DND-41 (cell line): ENCODE measurements at regions not wholly inside any gene's neighbourhood (a gene's known extent, or its start where the extent isn't known, plus 50 kb on each side); places are given as distances from the start of the nearest gene placed in this dataset.

Experiments used
- ATAC-seq: fragments of 200-7000 bp; cut with Tn5 transposase; 3 replicates; pipeline ENCODE4 v1.9.1; 2021; ENCODE audit warnings: low read depth; ENCODE audit not compliant: insufficient read depth
- DNase-seq: peaks from one replicate; pipeline ENCODE4 v3.0.0-alpha.2; 2020
- H2AFZ ChIP-seq: 2 replicates; pipeline ENCODE4 v1.6.0; 2012; ENCODE audit warnings: low read depth, low read length
- H3K27ac ChIP-seq: 2 replicates; pipeline ENCODE4 v1.5.1; 2012; ENCODE audit warnings: low read length, inconsistent platforms
- H3K27me3 ChIP-seq: fragments of 200-600 bp; sonication (generic); 2 replicates; pipeline ENCODE4 v1.6.0; 2012; ENCODE audit warnings: low read length, mild to moderate bottlenecking, inconsistent platforms; ENCODE audit not compliant: insufficient read depth, poor library complexity
- H3K36me3 ChIP-seq: 2 replicates; pipeline ENCODE4 v1.5.1; 2012; ENCODE audit warnings: low read length, inconsistent platforms; ENCODE audit not compliant: insufficient read depth
- H3K4me1 ChIP-seq: 2 replicates; pipeline ENCODE4 v1.5.1; 2012; ENCODE audit warnings: mild to moderate bottlenecking, low read length; ENCODE audit not compliant: insufficient read depth
- H3K4me2 ChIP-seq: 2 replicates; pipeline ENCODE4 v1.6.0; 2012; ENCODE audit warnings: mild to moderate bottlenecking, moderate library complexity, low read length, inconsistent platforms; ENCODE audit not compliant: insufficient read depth
- H3K4me3 ChIP-seq, 2 experiments: fragments of 200-600 bp in 1 of 2; shearing (Covaris generic) in 1 of 2; 2 replicates each; pipeline ENCODE4 v1.5.1; 2012 to 2016; ENCODE audit warnings: inconsistent platforms in 2 of 2, low read length in 2 of 2, mild to moderate bottlenecking in 2 of 2, low read depth in 1 of 2, moderate library complexity in 1 of 2
- H3K79me2 ChIP-seq: 2 replicates; pipeline ENCODE4 v1.6.0; 2012; ENCODE audit warnings: low read length, inconsistent platforms; ENCODE audit not compliant: insufficient read depth
- H3K9ac ChIP-seq: 2 replicates; pipeline ENCODE4 v1.6.0; 2012; ENCODE audit warnings: low read depth, mild to moderate bottlenecking, inconsistent platforms, low read length, moderate library complexity
- H3K9me3 ChIP-seq: 2 replicates; pipeline ENCODE4 v1.5.1; 2012; ENCODE audit warnings: low read length, moderate library complexity, mild to moderate bottlenecking, inconsistent platforms; ENCODE audit not compliant: insufficient read depth, severe bottlenecking
- H4K20me1 ChIP-seq: 2 replicates; pipeline ENCODE4 v1.6.0; 2012; ENCODE audit warnings: low read length; ENCODE audit not compliant: insufficient read depth
- CTCF ChIP-seq: IDR thresholded peaks from 2 replicates; pipeline ENCODE4 v1.5.1; 2012; ENCODE audit warnings: borderline replicate concordance, low read length, moderate library complexity, mild to moderate bottlenecking; ENCODE audit not compliant: poor library complexity, severe bottlenecking; ENCODE audit errors: extremely low read depth
- EZH2 ChIP-seq: IDR thresholded peaks from 3 replicates; pipeline ENCODE4 v1.6.1; 2012; ENCODE audit warnings: borderline replicate concordance, low read depth, mild to moderate bottlenecking, moderate library complexity, low read length, inconsistent platforms; ENCODE audit not compliant: severe bottlenecking

GRCh38 chr4:100130964-100131363, 59.3 kb downstream of the DDIT4L start:
- Histone ChIP-seq H3K36me3 (no peaks in the 10 kb centered on the region), H4K20me1 (no peaks in the 10 kb centered on the region), H3K27ac (no peak overlapping the region), H3K79me2 (no peaks in the 10 kb centered on the region), H3K4me2 (no peak overlapping the region), H2AFZ (no peak overlapping the region), H3K9me3 (no peaks in the 10 kb centered on the region), H3K4me3 (no peak overlapping the region), H3K27me3 (no peaks in the 10 kb centered on the region), H3K9ac (no peak overlapping the region), H3K4me1 (no peaks in the 10 kb centered on the region)
- ATAC-seq: no peak
- TF ChIP-seq EZH2 (no peak), CTCF (no peak)
- no peak for DNase-seq

- H3K4me3 ChIP-seq: no peak overlapping the region
- H3K9ac ChIP-seq: no peak overlapping the region
- H3K4me1 ChIP-seq: no peaks in the 10 kb centered on the region
- no peaks in the 10 kb centered on the region for H3K79me2 ChIP-seq
- ATAC-seq (no peak), DNase-seq (no peak)
- H3K4me2 ChIP-seq: no peak overlapping the region
- no peaks in the 10 kb centered on the region for H3K27me3 ChIP-seq
- H3K9me3 ChIP-seq: no peaks in the 10 kb centered on the region
- no peaks in the 10 kb centered on the region for H3K36me3 ChIP-seq
- no peak for TF ChIP-seq CTCF
- no peak overlapping the region for H2AFZ ChIP-seq
- H4K20me1 ChIP-seq: no peaks in the 10 kb centered on the region
- H3K27ac ChIP-seq: no peak overlapping the region
Observed at GRCh38 chr4:100130491-100130890, 59.8 kb downstream of the DDIT4L start.

- no peaks in the 10 kb centered on the region for H3K4me1 ChIP-seq
- H3K27ac ChIP-seq: no peak overlapping the region
- no peaks in the 10 kb centered on the region for H4K20me1 ChIP-seq
- DNase-seq (no peak), ATAC-seq (no peak)
- H3K4me3 ChIP-seq: no peak overlapping the region
- peaks cover 3% of the 10 kb centered on the region for H3K9me3 ChIP-seq
- TF ChIP-seq EZH2 (no peak), CTCF (no peak)
- no peak overlapping the region for H2AFZ ChIP-seq
- no peak overlapping the region for H3K9ac ChIP-seq
- no peaks in the 10 kb centered on the region for H3K79me2 ChIP-seq
- no peaks in the 10 kb centered on the region for H3K27me3 ChIP-seq
- no peaks in the 10 kb centered on the region for H3K36me3 ChIP-seq
- H3K4me2 ChIP-seq: no peak overlapping the region
Observed at GRCh38 chr4:100129774-100130173, 60.5 kb downstream of the DDIT4L start.

DNA sequence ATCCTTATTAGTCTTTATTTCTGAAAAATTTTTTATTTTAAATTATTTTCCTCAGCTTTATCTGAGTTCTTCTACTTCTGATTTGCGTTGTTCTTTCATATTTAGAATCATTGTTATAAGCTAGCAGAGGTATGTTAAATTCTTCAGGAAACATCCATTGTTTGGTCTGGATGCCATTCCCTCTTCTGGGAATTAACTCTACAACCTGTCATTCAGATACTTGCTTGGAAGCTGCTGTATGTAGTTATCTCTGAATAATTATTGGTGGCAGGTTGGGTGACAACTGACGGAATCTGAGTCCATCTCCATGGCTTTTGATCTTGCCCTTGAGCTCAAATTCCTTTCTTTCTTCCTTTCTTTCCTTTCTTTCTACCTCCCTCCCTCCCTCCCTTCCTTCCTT, 61.9 kb downstream of the DDIT4L start:
- no peaks in the 10 kb centered on the region for H3K79me2 ChIP-seq

More for the DNA sequence above, 61.9 kb downstream of the DDIT4L start:
- no peaks in the 10 kb centered on the region for H3K4me1 ChIP-seq
- ATAC-seq (no peak), DNase-seq (no peak)
- H3K36me3 ChIP-seq: no peaks in the 10 kb centered on the region
- peaks cover 7% of the 10 kb centered on the region for H3K9me3 ChIP-seq
- H3K4me2 ChIP-seq: no peak overlapping the region
- TF ChIP-seq EZH2 (no peak), CTCF (no peak)
- no peak overlapping the region for H3K9ac ChIP-seq
- H3K27ac ChIP-seq: no peak overlapping the region
- H3K4me3 ChIP-seq: no peak overlapping the region
- H4K20me1 ChIP-seq: no peaks in the 10 kb centered on the region
- no peaks in the 10 kb centered on the region for H3K27me3 ChIP-seq
- no peak overlapping the region for H2AFZ ChIP-seq
